Anterior cingulate cortex (tissue), 58 donors: ENCODE measurements at regions not wholly inside any gene's neighbourhood (a gene's known extent, or its start where the extent isn't known, plus 50 kb on each side); places are given as distances from the start of the nearest gene placed in this dataset.
"Not testable (repeated sequence)": the region's sequence is repeated elsewhere in the genome, so short reads cannot be mapped to it uniquely, and the experiment has no call there.

Experiments
- DNase-seq, 58 donors: peaks; one replicate each; lab custom pipeline; 2025; lab: John Stamatoyannopoulos, UW

- not testable (repeated sequence) for DNase-seq
These were observed 416.4 kb upstream of the C1orf87 start for GRCh38 chr1:60489916-60490480.

GRCh38 chr1:60488847-60489246 lies 415.3 kb upstream of the C1orf87 start:
- DNase-seq = no peak

DNA sequence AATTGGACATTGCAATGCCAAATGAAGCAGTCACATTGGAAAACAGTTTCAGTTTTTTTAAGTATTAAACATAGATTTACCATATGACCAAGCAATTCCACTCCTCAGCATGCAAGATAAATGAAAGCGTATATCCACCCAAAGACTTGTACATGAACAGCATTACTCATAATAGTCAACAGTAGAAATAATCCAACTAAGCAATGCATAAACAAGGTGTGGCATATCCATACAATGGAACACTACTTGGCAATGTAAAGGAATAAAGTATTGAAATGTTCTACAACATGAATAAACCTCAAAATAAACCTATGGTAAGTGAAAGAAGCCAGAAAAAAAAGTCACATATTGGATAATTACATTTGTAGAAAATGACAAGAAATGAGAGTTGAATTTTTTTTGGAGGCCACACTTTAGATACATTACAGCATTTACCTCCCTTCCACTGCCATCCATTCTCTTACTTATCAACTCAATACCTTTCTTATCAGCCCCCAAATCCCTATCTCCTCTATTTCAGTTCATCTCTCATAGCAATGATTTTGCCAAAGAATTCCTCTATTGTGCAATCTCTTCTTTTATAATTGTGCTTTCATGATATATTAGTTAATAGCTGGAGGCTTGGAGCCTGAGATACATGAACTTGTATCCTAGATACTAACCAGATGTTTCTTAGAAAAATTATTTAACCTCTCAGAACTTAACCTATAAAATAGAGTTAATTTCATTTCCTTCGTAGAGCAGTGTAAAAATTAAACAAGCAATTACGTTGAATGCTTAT lies 414.2 kb upstream of the C1orf87 start:
- DNase-seq = no peak

- no peak for DNase-seq
These were observed 409.9 kb upstream of the C1orf87 start for GRCh38 chr1:60483509-60483908.

- no peak for DNase-seq
These were observed 396.7 kb upstream of the C1orf87 start for GRCh38 chr1:60470246-60470645.

GRCh38 chr1:60463786-60464185 lies 390.2 kb upstream of the C1orf87 start:
- DNase-seq = no peak

DNA sequence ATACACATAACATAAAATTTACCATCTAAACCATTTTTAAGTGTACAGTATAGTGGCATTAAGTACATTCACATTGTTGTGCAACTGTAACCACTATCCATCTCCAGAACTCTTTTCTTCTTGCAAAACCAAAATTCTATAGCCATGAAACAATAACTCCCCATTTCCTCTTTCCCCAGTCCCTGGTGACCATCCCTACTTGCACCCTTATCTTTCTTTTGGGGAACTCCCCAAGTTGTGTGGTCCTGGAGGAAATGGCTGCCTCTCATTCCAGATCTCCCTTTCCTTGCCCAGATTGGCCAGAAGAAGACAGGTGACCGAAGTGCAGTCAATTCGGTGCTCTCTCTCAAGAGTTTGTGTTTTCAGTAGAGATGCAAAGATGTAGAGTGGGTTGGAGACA lies 389.6 kb upstream of the C1orf87 start:
- no peak for DNase-seq

DNA sequence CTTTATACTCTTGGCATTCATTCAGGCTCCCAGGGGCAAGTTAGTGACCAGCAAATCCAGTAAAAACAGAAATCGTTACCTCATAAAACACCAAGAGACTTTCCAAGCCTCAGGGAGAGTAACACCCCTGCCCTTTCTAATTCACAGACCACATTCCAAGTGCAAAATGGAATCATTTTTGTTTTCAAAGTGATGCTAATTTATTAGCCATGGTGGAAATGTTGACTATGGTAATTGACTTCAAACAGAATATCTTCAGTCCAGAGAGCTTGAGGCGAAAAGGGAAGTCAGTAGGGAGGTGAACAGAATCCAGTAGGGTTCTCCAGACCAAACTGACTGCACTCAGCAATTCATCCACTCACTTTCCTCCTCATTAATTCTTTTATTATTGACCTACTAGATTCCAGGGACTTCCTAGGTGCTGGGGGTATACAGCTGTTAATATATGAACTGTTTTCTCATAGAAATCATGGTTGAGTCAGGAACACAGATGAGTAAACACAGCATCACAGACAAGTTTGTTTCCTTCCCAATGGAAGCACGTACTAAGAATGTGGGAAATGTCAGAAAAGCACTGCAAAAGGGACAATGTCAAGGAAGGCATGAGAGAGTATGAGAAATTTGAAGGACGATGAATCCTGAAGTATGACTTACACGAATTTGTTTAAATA lies 388.5 kb upstream of the C1orf87 start:
- DNase-seq = no peak

DNA sequence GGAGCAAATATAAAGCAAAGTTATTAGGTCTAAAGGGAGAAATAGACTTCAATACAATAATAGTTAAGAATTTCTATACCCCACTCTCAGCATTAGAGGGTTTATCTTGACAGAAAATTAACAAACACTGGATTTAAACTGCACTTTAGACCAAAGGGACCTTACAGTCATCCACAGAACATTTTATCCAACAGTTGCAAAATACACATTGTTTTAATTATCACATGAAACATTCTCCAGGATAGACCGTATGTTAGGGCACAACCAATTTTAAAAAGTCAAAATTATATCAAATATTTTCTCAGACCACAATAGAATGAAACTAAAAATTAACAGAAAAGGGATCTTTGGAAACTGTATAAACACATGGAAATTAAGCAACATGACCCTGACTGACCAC lies 384.5 kb upstream of the C1orf87 start:
- DNase-seq = no peak

- DNase-seq = no peak
These were observed 376.3 kb upstream of the C1orf87 start for GRCh38 chr1:60449876-60450275.

GRCh38 chr1:60448850-60449249 lies 375.3 kb upstream of the C1orf87 start:
- no peak for DNase-seq

DNA sequence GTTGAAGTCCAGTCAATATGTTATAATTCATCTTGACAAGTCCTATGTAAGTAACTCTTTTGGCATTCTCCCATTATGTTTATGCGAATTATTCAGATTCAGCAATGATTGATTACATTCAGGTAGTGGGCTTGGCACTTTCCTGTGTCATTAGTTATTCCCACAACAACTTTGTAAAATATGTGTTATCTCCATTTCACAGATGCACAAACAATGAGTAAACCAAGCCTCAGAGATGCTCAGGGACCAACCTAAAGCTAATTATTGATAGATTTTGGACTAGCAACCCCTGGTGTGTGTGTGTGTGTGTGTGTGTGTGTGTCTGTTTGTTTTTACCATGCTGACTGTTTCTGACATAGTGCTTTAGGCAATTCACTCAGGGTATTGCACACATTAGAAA lies 371.1 kb upstream of the C1orf87 start:
- DNase-seq = no peak

GRCh38 chr1:60436186-60436585 lies 362.6 kb upstream of the C1orf87 start:
- DNase-seq = peak in 11 of 58 donors; percentile 0 to 60 (median 4)

- no peak for DNase-seq
These were observed 358.0 kb upstream of the C1orf87 start for GRCh38 chr1:60431593-60431992.

GRCh38 chr1:60430375-60430774 lies 356.8 kb upstream of the C1orf87 start:
- DNase-seq = no peak

- DNase-seq = no peak
These were observed 354.6 kb upstream of the C1orf87 start for GRCh38 chr1:60428127-60428526.

- DNase-seq = no peak
These were observed 354.1 kb upstream of the C1orf87 start for GRCh38 chr1:60427701-60428100.

DNA sequence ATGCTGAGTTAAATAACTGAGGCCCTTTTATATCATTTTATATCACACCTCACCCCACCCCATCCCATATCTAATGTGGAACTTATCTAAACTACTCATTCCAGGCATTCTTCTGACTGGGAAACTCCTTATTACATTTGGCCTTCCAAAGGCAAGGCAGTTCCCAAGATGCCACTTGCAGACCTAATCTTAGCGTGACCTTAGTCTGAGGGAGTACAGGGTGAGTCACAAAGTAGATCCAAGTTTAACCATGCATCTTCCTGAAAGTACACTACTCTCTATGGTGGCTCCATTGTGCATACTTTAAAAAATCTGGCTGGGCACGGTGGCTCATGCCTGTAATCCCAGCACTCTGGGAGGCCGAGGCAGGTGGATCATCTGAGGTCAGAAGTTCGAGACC lies 353.6 kb upstream of the C1orf87 start:
- no peak for DNase-seq

DNA sequence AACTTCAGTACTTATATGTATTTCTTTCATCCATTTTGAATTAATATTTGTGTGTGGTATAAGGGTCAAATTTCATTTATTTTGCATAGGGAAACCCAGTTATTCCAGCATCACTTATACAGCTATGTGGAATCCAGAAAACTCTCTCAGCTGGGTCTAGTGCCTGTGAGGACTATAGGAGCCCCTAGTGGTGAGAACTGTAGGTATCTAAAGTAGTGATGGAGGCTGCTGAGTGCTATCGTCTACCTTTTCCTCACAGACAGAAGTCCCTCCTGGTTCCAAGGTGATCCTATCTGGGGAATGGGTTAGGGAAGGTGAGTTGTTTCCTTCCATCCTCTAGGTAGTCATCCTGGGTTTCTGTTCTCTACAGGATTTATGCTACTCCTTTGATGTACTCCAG lies 352.0 kb upstream of the C1orf87 start:
- no peak for DNase-seq

- no peak for DNase-seq
These were observed 349.7 kb upstream of the C1orf87 start for GRCh38 chr1:60423146-60423780.

- DNase-seq = no peak
These were observed 348.4 kb upstream of the C1orf87 start for GRCh38 chr1:60421965-60422364.
